ENCODE measurements at regions not wholly inside any gene's neighbourhood (a gene's known extent, or its start where the extent isn't known, plus 50 kb on each side); places are given as distances from the start of the nearest gene placed in this dataset.

DNA sequence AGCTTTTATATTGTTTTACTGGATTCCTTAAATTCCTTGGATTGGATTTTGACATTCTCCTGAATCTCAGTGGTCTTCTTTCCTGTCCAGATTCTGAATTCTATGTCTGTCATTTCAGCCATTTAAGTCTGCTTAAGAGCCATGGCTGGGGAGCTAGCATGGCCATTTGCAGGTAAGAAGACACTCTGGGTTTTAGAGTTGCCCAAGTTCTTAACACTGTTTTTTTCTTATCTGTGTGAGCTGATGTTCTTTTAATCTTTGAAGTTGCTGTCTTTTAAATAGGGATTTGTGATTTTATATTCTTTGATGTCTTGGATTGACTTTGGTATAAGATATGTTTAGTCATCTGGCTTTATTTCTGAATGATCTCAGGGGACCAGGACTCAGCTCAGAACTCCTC lies 677.2 kb downstream of the CCDC85A start:
- peaks cover 69% of the 10 kb centered on the region for H3K79me2 ChIP-seq (ENCODE audit: insufficient read depth)
- H3K9me3 ChIP-seq = 0 out of 2 replicates have a peak, but pooled peaks cover 10% of the 10 kb centered on the region
- H3K4me1 ChIP-seq (ENCODE audit: control insufficient read depth in 1 of 2, insufficient read depth in 2 of 2, low read depth in 1 of 2, low read length in 1 of 2) = 0 out of 4 replicates have a peak, but pooled peaks cover 0 to 7% of the 10 kb centered on the region in 2 experiments
- no peak overlapping the region for H3K4me2 ChIP-seq
- no peak overlapping the region for H3K9ac ChIP-seq
- no peaks in the 10 kb centered on the region for H3K27me3 ChIP-seq (ENCODE audit: insufficient read depth)
- H3K4me3 ChIP-seq (ENCODE audit: low read depth in 2 of 2, low read length in 1 of 2) = no peak overlapping the region
- H3K9me2 ChIP-seq = no peaks in the 10 kb centered on the region
- no peak overlapping the region for H2AFZ ChIP-seq (ENCODE audit: low read depth)
- H3K27ac ChIP-seq (ENCODE audit: low read depth in 2 of 2, low read length in 1 of 2) = no peak overlapping the region
- H3K36me3 ChIP-seq (replicated peaks in 1 of 2; ENCODE audit: control insufficient read depth in 1 of 2, insufficient read depth in 2 of 2, low read length in 1 of 2) = peaks cover 0 to 19% of the 10 kb centered on the region in 2 experiments
- TF ChIP-seq FOSL2 (IDR thresholded peaks at IDR 0.05; ENCODE audit: borderline replicate concordance, low read depth) (no peak), JUND (IDR thresholded peaks at IDR 0.05) (no peak), REST (IDR thresholded peaks at IDR 0.05; ENCODE audit: low read depth, low read length) (no peak)
- no peak for DNase-seq
- H4K20me1 ChIP-seq (ENCODE audit: insufficient read depth) = no peaks in the 10 kb centered on the region
- POLR2A ChIA-PET = no interaction called here
- no peaks in the 10 kb centered on the region for H3F3A ChIP-seq (replicated peaks; ENCODE audit: insufficient read depth)
- CTCF ChIA-PET = no interaction called here

GRCh38 chr2:56871644-56872043 lies 687.9 kb downstream of the CCDC85A start:
- H2AFZ ChIP-seq (ENCODE audit: low read depth) = no peak overlapping the region
- H3K4me3 ChIP-seq (ENCODE audit: low read depth in 2 of 2, low read length in 1 of 2) = no peak overlapping the region

More at GRCh38 chr2:56871644-56872043, 687.9 kb downstream of the CCDC85A start:
- H3F3A ChIP-seq (replicated peaks; ENCODE audit: insufficient read depth) = peaks cover 10% of the 10 kb centered on the region
- DNase-seq = no peak
- H3K9me2 ChIP-seq = no peaks in the 10 kb centered on the region
- no peaks in the 10 kb centered on the region; the same call in 1 of the 2 replicates for H3K79me2 ChIP-seq (ENCODE audit: insufficient read depth)
- CTCF ChIA-PET = no interaction called here
- H4K20me1 ChIP-seq (ENCODE audit: insufficient read depth) = no peaks in the 10 kb centered on the region
- H3K4me1 ChIP-seq (ENCODE audit: control insufficient read depth in 1 of 2, insufficient read depth in 2 of 2, low read depth in 1 of 2, low read length in 1 of 2) = no peaks in the 10 kb centered on the region
- no peaks in the 10 kb centered on the region for H3K9me3 ChIP-seq
- H3K27ac ChIP-seq (ENCODE audit: low read depth in 2 of 2, low read length in 1 of 2) = no peak overlapping the region
- TF ChIP-seq RAD21 (IDR thresholded peaks at IDR 0.05; ENCODE audit: low read length) (no peak), USF2 (IDR thresholded peaks at IDR 0.05; ENCODE audit: borderline replicate concordance, low read depth, low read length) (no peak), MXI1 (IDR thresholded peaks at IDR 0.05; ENCODE audit: low read depth, low read length) (no peak), FOXM1 (IDR thresholded peaks at IDR 0.05; ENCODE audit: low read depth) (no peak), TEAD4 (IDR thresholded peaks at IDR 0.05; ENCODE audit: borderline replicate concordance, insufficient read depth) (no peak), RFX5 (IDR thresholded peaks at IDR 0.05; ENCODE audit: low read length) (no peak)
- H3K36me3 ChIP-seq (replicated peaks in 1 of 2; ENCODE audit: control insufficient read depth in 1 of 2, insufficient read depth in 2 of 2, low read length in 1 of 2) = peaks cover 2 to 28% of the 10 kb centered on the region in 2 experiments
- WGBS (ENCODE audit: low lambda C conversion rate) = 70% methylated on average over 1 of the region's 1 CpG
- POLR2A ChIA-PET = no interaction called here
- no peaks in the 10 kb centered on the region for H3K27me3 ChIP-seq (ENCODE audit: insufficient read depth)
- H3K9ac ChIP-seq = no peak overlapping the region
- H3K4me2 ChIP-seq = no peak overlapping the region
